IMR-90 (cell line): ENCODE measurements at regions not wholly inside any gene's neighbourhood (a gene's known extent, or its start where the extent isn't known, plus 50 kb on each side); places are given as distances from the start of the nearest gene placed in this dataset.

Experiments used
- ATAC-seq: fragments of 200-7000 bp; cut with Tn5 transposase; 2 replicates; pipeline ENCODE4 v1.9.1; 2020; ENCODE audit warnings: low read depth, mild to moderate bottlenecking, moderate library complexity
- BruUV-seq: library from RNA; stranded (reverse); fragments of 400-500 nt; replicated peaks from 2 replicates; lab custom pipeline; 2021; lab: Mats Ljungman, UMichigan
- CTCF ChIA-PET: fragments of 300-600 bp; formaldehyde crosslinking; extraction: SDS; loops from one replicate; lab custom pipeline; 2021; ENCODE audit warnings: antibody characterized with exemption; lab: Yijun Ruan, JAX
- POLR2A ChIA-PET: fragments of 300-600 bp; sonication (Branson Sonifier 250); formaldehyde crosslinking; loops from one replicate; lab custom pipeline; 2022; ENCODE audit warnings: antibody characterized with exemption; ENCODE audit not compliant: unreplicated experiment; lab: Charles Lee
- DNase-seq: peaks from one replicate; pipeline ENCODE4 v3.0.0; 2013
- H2AFZ ChIP-seq: replicated peaks from 2 replicates; pipeline ENCODE3; 2013; ENCODE audit warnings: low read length, mild to moderate bottlenecking; ENCODE audit not compliant: poor library complexity
- H2AK5ac ChIP-seq: 2 replicates; pipeline ENCODE4 v1.6.1; 2013; ENCODE audit warnings: low read depth, low read length, inconsistent platforms
- H2AK9ac ChIP-seq: replicated peaks from 2 replicates; pipeline ENCODE3; 2013; ENCODE audit warnings: mild to moderate bottlenecking, low read depth, low read length, moderate library complexity; ENCODE audit not compliant: poor library complexity
- H2BK120ac ChIP-seq: 2 replicates; pipeline ENCODE4 v1.6.1; 2013; ENCODE audit warnings: low read depth, low read length, inconsistent platforms
- H2BK15ac ChIP-seq: 3 replicates; pipeline ENCODE4 v1.6.1; 2013; ENCODE audit warnings: low read depth, low read length, inconsistent platforms
- H2BK20ac ChIP-seq: 2 replicates; pipeline ENCODE4 v1.6.1; 2013; ENCODE audit warnings: low read depth, mild to moderate bottlenecking, inconsistent platforms, low read length, moderate library complexity
- H2BK5ac ChIP-seq: 2 replicates; pipeline ENCODE4 v1.6.1; 2013; ENCODE audit warnings: mild to moderate bottlenecking, low read depth, low read length, inconsistent platforms; ENCODE audit not compliant: poor library complexity, severe bottlenecking
- H3K14ac ChIP-seq: replicated peaks from 2 replicates; pipeline ENCODE4 v1.6.1; 2013; ENCODE audit warnings: low read depth, low read length, inconsistent platforms
- H3K18ac ChIP-seq: 2 replicates; pipeline ENCODE4 v1.6.1; 2013; ENCODE audit warnings: low read depth, low read length, control low read depth
- H3K23ac ChIP-seq: 2 replicates; pipeline ENCODE4 v1.6.1; 2013; ENCODE audit warnings: low read depth, low read length, inconsistent platforms
- H3K27ac ChIP-seq: 2 replicates; pipeline ENCODE4 v1.5.1; 2013; ENCODE audit warnings: mild to moderate bottlenecking, control low read depth, low read length; ENCODE audit not compliant: insufficient read depth
- H3K27me3 ChIP-seq: 2 replicates; pipeline ENCODE4 v1.6.1; 2013; ENCODE audit warnings: low read length; ENCODE audit not compliant: control insufficient read depth, insufficient read depth
- H3K36me3 ChIP-seq: 2 replicates; pipeline ENCODE4 v1.6.1; 2013; ENCODE audit warnings: low read length, mixed read lengths; ENCODE audit not compliant: control insufficient read depth, insufficient read depth
- H3K4ac ChIP-seq: 2 replicates; pipeline ENCODE4 v1.6.1; 2013; ENCODE audit warnings: low read depth, low read length, inconsistent platforms
- H3K4me1 ChIP-seq: 2 replicates; pipeline ENCODE4 v1.6.1; 2013; ENCODE audit warnings: low read length, mixed read lengths; ENCODE audit not compliant: control insufficient read depth, insufficient read depth
- H3K4me2 ChIP-seq: 2 replicates; pipeline ENCODE4 v1.6.1; 2013; ENCODE audit warnings: low read depth, mild to moderate bottlenecking, control low read depth, low read length, moderate library complexity
- H3K4me3 ChIP-seq: 2 replicates; pipeline ENCODE4 v1.5.1; 2013; ENCODE audit warnings: low read depth, mild to moderate bottlenecking, control low read depth, low read length, moderate library complexity; ENCODE audit not compliant: insufficient read depth
- H3K56ac ChIP-seq: 2 replicates; pipeline ENCODE4 v1.6.1; 2013; ENCODE audit warnings: low read length, inconsistent platforms; ENCODE audit not compliant: insufficient read depth; ENCODE audit errors: extremely low read depth
- H3K79me1 ChIP-seq, 2 experiments: 2 replicates each; pipeline ENCODE4 v1.6.1; 2013; ENCODE audit warnings: low read length in 2 of 2, inconsistent platforms in 1 of 2, low read depth in 1 of 2
- H3K9ac ChIP-seq: 2 replicates; pipeline ENCODE4 v1.6.1; 2013; ENCODE audit warnings: low read depth, low read length, control low read depth
- H3K9me1 ChIP-seq: 2 replicates; pipeline ENCODE4 v1.6.1; 2013; ENCODE audit warnings: low read length, inconsistent platforms; ENCODE audit not compliant: insufficient read depth
- H3K9me3 ChIP-seq: 2 replicates; pipeline ENCODE4 v1.6.1; 2013; ENCODE audit warnings: low read length; ENCODE audit not compliant: control insufficient read depth, insufficient read depth
- H4K20me1 ChIP-seq: 2 replicates; pipeline ENCODE4 v1.6.1; 2013; ENCODE audit warnings: low read length, inconsistent platforms; ENCODE audit not compliant: insufficient read depth
- H4K5ac ChIP-seq: 2 replicates; pipeline ENCODE4 v1.6.1; 2013; ENCODE audit warnings: mild to moderate bottlenecking, low read depth, low read length, control low read depth
- H4K8ac ChIP-seq, 2 experiments: 2 replicates each; pipeline ENCODE4 v1.6.1; 2013; ENCODE audit warnings: low read depth in 2 of 2, low read length in 2 of 2, control low read depth in 1 of 2, inconsistent platforms in 1 of 2
- H4K91ac ChIP-seq: 2 replicates; pipeline ENCODE4 v1.6.1; 2013; ENCODE audit warnings: low read depth, low read length, inconsistent platforms; ENCODE audit not compliant: insufficient read depth
- CHD1 ChIP-seq: IDR thresholded peaks from 2 replicates; pipeline ENCODE4 v1.6.1; 2012; ENCODE audit warnings: low read depth, low read length, improper control_type of control experiment
- CTCF ChIP-seq: conservative IDR thresholded peaks from 2 replicates; pipeline ENCODE4 v1.5.1; 2012; ENCODE audit warnings: mild to moderate bottlenecking, low read depth, low read length, improper control_type of control experiment
- MAFK ChIP-seq: IDR thresholded peaks from 2 replicates; pipeline ENCODE4 v1.6.1; 2012; ENCODE audit warnings: low read depth, low read length, improper control_type of control experiment
- MAZ ChIP-seq: IDR thresholded peaks from 2 replicates; pipeline ENCODE4 v1.6.1; 2012; ENCODE audit warnings: low read depth, mild to moderate bottlenecking, low read length, improper control_type of control experiment, moderate library complexity, borderline replicate concordance
- NFE2L2 ChIP-seq: fragments of 150-350 bp; IDR thresholded peaks from 2 replicates; pipeline ENCODE4 v1.6.1; 2016; ENCODE audit warnings: low read depth, mild to moderate bottlenecking, low read length
- POLR2A ChIP-seq: IDR thresholded peaks from 2 replicates; pipeline ENCODE4 v1.6.1; 2012; ENCODE audit warnings: mild to moderate bottlenecking, low read depth, low read length
- RAD21 ChIP-seq: IDR thresholded peaks from 2 replicates; pipeline ENCODE4 v1.6.1; 2012; ENCODE audit warnings: low read length, improper control_type of control experiment
- RCOR1 ChIP-seq: IDR thresholded peaks from 2 replicates; pipeline ENCODE4 v1.6.1; 2012; ENCODE audit warnings: mild to moderate bottlenecking, low read length, improper control_type of control experiment; ENCODE audit not compliant: insufficient replicate concordance
- RFX5 ChIP-seq: IDR thresholded peaks from 2 replicates; pipeline ENCODE4 v1.8.0; 2012; ENCODE audit warnings: low read depth, mild to moderate bottlenecking, low read length, moderate library complexity
- SMC3 ChIP-seq: fragments of 150-350 bp; IDR thresholded peaks from 2 replicates; pipeline ENCODE4 v1.6.1; 2016; ENCODE audit warnings: low read depth, mild to moderate bottlenecking, antibody characterized with exemption, low read length, moderate library complexity
- USF2 ChIP-seq: fragments of 150-350 bp; IDR thresholded peaks from 2 replicates; pipeline ENCODE4 v1.6.1; 2017; ENCODE audit warnings: mild to moderate bottlenecking, antibody characterized with exemption, low read length, low read depth
- dilution Hi-C: fragments of 300-500 bp; cut with HindIII; formaldehyde crosslinking; loops from one replicate; pipeline ENCODE4 v1.14.3; 2018; ENCODE audit warnings: low sequenced_read_pairs; ENCODE audit not compliant: unreplicated experiment
- in situ Hi-C: fragments of 300-500 bp; cut with MboI; formaldehyde crosslinking; loops from 3 replicates; pipeline ENCODE4 v1.14.3; 2019; ENCODE audit warnings: low sequenced_read_pairs, inconsistent platforms, mixed read lengths
- intact Hi-C: fragments of 100-400 bp; cut with micrococcal nuclease; formaldehyde crosslinking; loops from 2 replicates; pipeline ENCODE4 v1.10.0; 2022

- no peak overlapping the region for H2AFZ ChIP-seq
- no peak overlapping the region for H3K56ac ChIP-seq
- H3K9me3 ChIP-seq = no peaks in the 10 kb centered on the region
- no peaks in the 10 kb centered on the region for H3K79me1 ChIP-seq
- no peak overlapping the region for H2BK120ac ChIP-seq
- H3K27me3 ChIP-seq = no peaks in the 10 kb centered on the region
- H3K27ac ChIP-seq = no peak overlapping the region
- H2AK9ac ChIP-seq = no peak overlapping the region
- no peak for DNase-seq
- intact Hi-C loops = no loop called here
- BruUV-seq = no TSS peak
- no peak overlapping the region for H3K23ac ChIP-seq
- ChIA-PET POLR2A (no interaction called here), CTCF (no interaction called here)
- no peak overlapping the region for H3K4me2 ChIP-seq
- no peak overlapping the region for H2BK5ac ChIP-seq
- no peak overlapping the region for H3K4me3 ChIP-seq
- H2BK15ac ChIP-seq = no peak overlapping the region
- no peak for ATAC-seq
- H3K9me1 ChIP-seq = no peaks in the 10 kb centered on the region
- no peak overlapping the region for H4K91ac ChIP-seq
- no peaks in the 10 kb centered on the region for H3K4me1 ChIP-seq
- no peak overlapping the region for H4K5ac ChIP-seq
- no peak overlapping the region for H3K18ac ChIP-seq
- no peak overlapping the region for H2AK5ac ChIP-seq
- dilution Hi-C loops = no loop called here
- in situ Hi-C loops = no loop called here
- H2BK20ac ChIP-seq = no peak overlapping the region
- no peak for TF ChIP-seq MAZ
- TF ChIP-seq RFX5 = no peak
- no peak for TF ChIP-seq CTCF
- no peak for TF ChIP-seq SMC3
- no peak for TF ChIP-seq RAD21
- TF ChIP-seq CHD1 = no peak
- no peak for TF ChIP-seq USF2
- TF ChIP-seq POLR2A = no peak
- TF ChIP-seq NFE2L2 = no peak
- no peak for TF ChIP-seq MAFK
- TF ChIP-seq RCOR1 = no peak
- no peak overlapping the region for H3K14ac ChIP-seq
- no peaks in the 10 kb centered on the region for H4K20me1 ChIP-seq
- H3K36me3 ChIP-seq = no peaks in the 10 kb centered on the region
- H3K4ac ChIP-seq = no peak overlapping the region
- no peak overlapping the region for H4K8ac ChIP-seq
- no peak overlapping the region for H3K9ac ChIP-seq
These were observed 49.9 kb upstream of the TRIM77 start for GRCh38 chr11:89660234-89660633.
